Body of pancreas (tissue), 4 donors: ENCODE measurements at regions not wholly inside any gene's neighbourhood (a gene's known extent, or its start where the extent isn't known, plus 50 kb on each side); places are given as distances from the start of the nearest gene placed in this dataset.

ENCODE experiments used
- ATAC-seq: fragments of 150-250 bp; one replicate; pipeline ENCODE4 v1.9.1; 2016
- DNase-seq, 4 donors: peaks; one replicate each; pipeline ENCODE4 v3.0.0-alpha.2; 2019
- H3K27ac ChIP-seq, 4 donors: fragments of 200-600 bp; sonication (generic); 1 replicate in 3 of 4; 2 replicates in 1 of 4; pipeline versions ENCODE4 v1.5.1 to v1.6.1; 2016 to 2019; ENCODE audit warnings: mild to moderate bottlenecking in 1 of 4, mixed read lengths in 1 of 4, moderate library complexity in 1 of 4
- H3K27me3 ChIP-seq, 2 donors: fragments of 200-600 bp; sonication (generic); one replicate each; pipeline ENCODE4 v1.6.0; 2016; ENCODE audit warnings: mild to moderate bottlenecking in 1 of 2
- H3K36me3 ChIP-seq, 2 donors: fragments of 200-600 bp; sonication (generic); replicated peaks in 1 of 2; 2 replicates each; pipeline ENCODE4 v1.5.1; 2016; ENCODE audit warnings: low read depth in 2 of 2; ENCODE audit not compliant: insufficient read depth in 1 of 2
- H3K4me1 ChIP-seq: fragments of 200-600 bp; sonication (generic); one replicate; pipeline ENCODE4 v1.6.0; 2016
- H3K4me3 ChIP-seq, 2 donors: fragments of 200-600 bp; sonication (generic); 1 replicate in 1 of 2; 2 replicates in 1 of 2; pipeline ENCODE4 v1.5.1; 2016 to 2019
- H3K9me3 ChIP-seq, 3 donors: fragments of 200-600 bp; sonication (generic); 1 replicate in 2 of 3; 2 replicates in 1 of 3; pipeline ENCODE4 v1.5.1; 2016
- CTCF ChIP-seq, 7 experiments: fragments of 450-650 bp in 4 of 7; fragments of 200-600 bp in 3 of 7; sonication (generic) in 3 of 7; IDR thresholded peaks; one replicate each; pipeline ENCODE4 v1.5.1; 2016 to 2019; ENCODE audit warnings: antibody characterized with exemption in 7 of 7
- POLR2A ChIP-seq, 3 donors: fragments of 450-650 bp; IDR thresholded peaks; one replicate each; pipeline ENCODE4 v1.6.1; 2016; ENCODE audit warnings: antibody characterized with exemption in 3 of 3, mild to moderate bottlenecking in 2 of 3
- WGBS, 2 donors: methylation state at CpG; one replicate each; pipeline ENCODE4 v1.1.5; 2017; 5-methylcytosine and 5-hydroxymethylcytosine counted together
- intact Hi-C: fragments of 100-400 bp; cut with DNase I; formaldehyde crosslinking; loops from one replicate; pipeline ENCODE4 v1.15.1; 2023

DNA sequence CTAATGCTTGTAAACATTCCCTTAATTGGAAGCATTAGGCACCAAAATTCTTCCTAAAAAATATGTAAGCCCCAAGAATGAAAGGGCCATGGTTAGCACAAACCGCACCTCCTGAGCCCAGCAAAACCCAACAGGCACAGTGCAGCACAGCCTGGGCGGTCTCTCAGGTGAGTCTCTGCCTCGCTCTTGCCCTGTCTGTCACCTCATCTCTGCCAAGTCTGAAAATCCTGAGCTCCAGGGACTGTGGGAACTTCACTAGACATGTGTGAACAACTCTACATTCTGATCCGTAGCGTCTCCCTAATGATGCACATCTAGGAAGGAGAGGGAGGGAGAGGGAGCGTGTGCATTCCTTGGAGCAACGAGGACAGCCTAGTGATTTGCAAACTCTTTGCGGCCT is 88.8 kb upstream of the GJB6 start:
- no peak for TF ChIP-seq CTCF (IDR thresholded peaks at IDR 0.05)
- TF ChIP-seq POLR2A (IDR thresholded peaks at IDR 0.05) = no peak
- ATAC-seq = no peak
- WGBS, 2 donors = 65 to 66% methylated on average over 8 of the region's 8 CpGs

DNA sequence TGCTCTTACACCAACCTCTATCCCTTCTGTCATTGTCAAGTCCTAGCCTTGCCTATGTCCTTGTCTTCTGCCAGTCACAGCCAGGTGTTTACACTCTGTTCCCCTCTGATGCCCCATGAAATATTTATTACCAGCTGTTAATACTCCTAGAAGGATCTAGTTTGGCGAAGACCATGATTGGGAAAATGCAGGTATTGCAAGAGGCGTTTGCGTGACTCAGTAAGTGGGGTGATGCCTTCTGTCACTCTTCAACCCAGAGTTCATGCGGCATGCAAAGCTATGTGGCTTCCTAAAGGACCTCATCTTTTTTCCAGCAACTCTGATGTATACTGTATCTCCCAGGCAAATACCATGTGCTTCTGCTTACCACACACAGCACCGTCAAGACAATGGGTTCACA is 81.8 kb upstream of the GJB6 start:
- TF ChIP-seq CTCF (IDR thresholded peaks at IDR 0.05) (no peak), POLR2A (IDR thresholded peaks at IDR 0.05) (no peak)
- DNase-seq = no peak
- WGBS, 2 donors = 68 to 76% methylated on average over 5 of the region's 5 CpGs
- intact Hi-C loops = no loop called here
- Histone ChIP-seq H3K4me3 (no peak overlapping the region), H3K9me3 (no peaks in the 10 kb centered on the region), H3K27ac (no peak overlapping the region), H3K27me3 (no peaks in the 10 kb centered on the region), H3K36me3 (no peaks in the 10 kb centered on the region), H3K4me1 (no peaks in the 10 kb centered on the region)
- no peak for ATAC-seq

More for the DNA sequence above, 88.8 kb upstream of the GJB6 start:
- Histone ChIP-seq H3K36me3 (no peaks in the 10 kb centered on the region), H3K27ac (no peak overlapping the region), H3K9me3 (no peaks in the 10 kb centered on the region), H3K4me1 (no peaks in the 10 kb centered on the region), H3K27me3 (no peaks in the 10 kb centered on the region), H3K4me3 (no peak overlapping the region)
- DNase-seq = no peak
- intact Hi-C loops = no loop called here

DNA sequence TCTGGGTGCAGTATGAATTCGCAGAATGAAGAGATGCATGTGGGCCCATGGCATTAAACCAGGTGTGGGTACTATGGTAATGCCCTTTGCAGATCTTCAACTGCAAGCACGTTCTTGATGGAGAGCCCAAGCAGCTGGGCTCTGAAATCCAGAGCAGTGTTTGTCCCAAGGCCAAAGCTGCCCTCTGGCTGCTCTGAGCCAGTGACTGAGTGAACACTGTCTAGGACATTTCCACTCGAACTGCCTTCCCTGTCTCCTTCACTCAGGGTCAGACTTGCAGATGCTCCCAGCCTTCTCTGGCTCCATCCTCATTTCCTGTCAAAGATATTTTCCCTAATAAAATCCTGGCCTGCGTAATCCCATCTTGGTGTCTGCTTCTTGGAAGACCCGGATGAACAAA is 80.2 kb upstream of the GJB6 start:
- no peak for TF ChIP-seq CTCF (IDR thresholded peaks at IDR 0.05)
- TF ChIP-seq POLR2A (IDR thresholded peaks at IDR 0.05) = no peak
- ATAC-seq (no peak), DNase-seq (no peak)
- Histone ChIP-seq H3K27ac (no peak overlapping the region), H3K27me3 (peaks cover 0 to 4% of the 10 kb centered on the region in 2 donors), H3K36me3 (no peaks in the 10 kb centered on the region), H3K4me1 (no peaks in the 10 kb centered on the region), H3K4me3 (no peak overlapping the region), H3K9me3 (no peaks in the 10 kb centered on the region)
- 67 to 78% methylated on average over 5 of the region's 5 CpGs for WGBS, 2 donors
- intact Hi-C loops = no loop called here

- 67% methylated on average over 2 of the region's 2 CpGs for WGBS, 2 donors
- Histone ChIP-seq H3K9me3 (no peaks in the 10 kb centered on the region), H3K36me3 (no peaks in the 10 kb centered on the region), H3K4me1 (no peaks in the 10 kb centered on the region), H3K27ac (no peak overlapping the region), H3K27me3 (peaks cover 0 to 4% of the 10 kb centered on the region in 2 donors), H3K4me3 (no peak overlapping the region)
- DNase-seq (no peak), ATAC-seq (no peak)
- TF ChIP-seq POLR2A (IDR thresholded peaks at IDR 0.05) (no peak), CTCF (IDR thresholded peaks at IDR 0.05) (no peak)
- intact Hi-C loops = no loop called here
Measured at GRCh38 chr13:20311596-20311995, 79.5 kb upstream of the GJB6 start.

DNA sequence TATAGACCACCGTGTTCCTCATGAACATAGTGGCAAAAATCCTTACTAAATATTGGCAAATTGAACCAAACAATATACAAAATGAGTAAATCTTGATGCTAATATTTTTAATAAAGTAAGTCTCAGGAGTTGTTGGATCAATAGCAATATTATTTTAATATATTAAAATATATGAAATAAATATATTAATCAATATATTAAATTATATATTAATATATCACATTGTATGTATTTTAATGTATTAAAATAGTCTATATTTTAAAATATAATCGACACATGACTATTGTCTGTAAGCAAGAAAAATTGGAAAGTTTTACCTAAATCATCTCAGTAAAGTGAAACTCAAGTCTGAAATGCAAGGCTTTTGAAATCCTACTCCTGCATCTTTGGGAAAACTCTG is 78.9 kb upstream of the GJB6 start:
- Histone ChIP-seq H3K27me3 (peaks cover 0 to 4% of the 10 kb centered on the region in 2 donors), H3K4me1 (no peaks in the 10 kb centered on the region), H3K27ac (no peak overlapping the region), H3K36me3 (no peaks in the 10 kb centered on the region), H3K9me3 (no peaks in the 10 kb centered on the region), H3K4me3 (no peak overlapping the region)
- 89 to 90% methylated on average over 2 of the region's 2 CpGs for WGBS, 2 donors
- intact Hi-C loops = no loop called here
- ATAC-seq = no peak
- DNase-seq = no peak
- TF ChIP-seq POLR2A (IDR thresholded peaks at IDR 0.05) = no peak
- no peak for TF ChIP-seq CTCF (IDR thresholded peaks at IDR 0.05)
